ENCODE measurements at regions not wholly inside any gene's neighbourhood (a gene's known extent, or its start where the extent isn't known, plus 50 kb on each side); places are given as distances from the start of the nearest gene placed in this dataset.

DNA sequence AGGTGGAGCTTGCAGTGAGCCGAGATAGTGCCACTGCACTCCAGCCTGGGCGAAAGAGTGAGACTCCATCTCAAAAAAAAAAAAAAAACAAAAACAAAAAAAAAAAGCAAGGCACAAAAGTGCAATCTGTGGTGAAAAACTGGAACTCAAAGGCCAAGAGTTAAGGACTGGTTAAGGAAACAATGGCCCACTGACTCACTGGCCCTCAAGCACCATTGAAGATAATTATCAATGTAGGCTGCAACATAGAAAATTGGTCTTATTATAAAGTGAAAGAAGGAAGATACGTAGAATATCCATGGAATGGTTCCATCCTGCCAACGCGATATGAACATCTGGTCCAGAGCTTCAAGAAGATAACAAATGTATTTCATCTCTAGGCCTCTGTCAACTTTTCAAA is 444.2 kb downstream of the SOX9 start:
- DNase-seq (ENCODE audit: low read depth): no peak
- H3K4me3 ChIP-seq (ENCODE audit: low read depth, low read length): no peak overlapping the region
- no peak for TF ChIP-seq CTCF (IDR thresholded peaks at IDR 0.05; ENCODE audit: control insufficient read depth, extremely low read depth, insufficient read depth)

GRCh38 chr17:72565758-72566157 is 444.9 kb downstream of the SOX9 start:
- no peak overlapping the region for H3K4me3 ChIP-seq (ENCODE audit: low read depth, low read length)
- no peak for TF ChIP-seq CTCF (IDR thresholded peaks at IDR 0.05; ENCODE audit: control insufficient read depth, extremely low read depth, insufficient read depth)
- DNase-seq (ENCODE audit: low read depth): no peak

DNA sequence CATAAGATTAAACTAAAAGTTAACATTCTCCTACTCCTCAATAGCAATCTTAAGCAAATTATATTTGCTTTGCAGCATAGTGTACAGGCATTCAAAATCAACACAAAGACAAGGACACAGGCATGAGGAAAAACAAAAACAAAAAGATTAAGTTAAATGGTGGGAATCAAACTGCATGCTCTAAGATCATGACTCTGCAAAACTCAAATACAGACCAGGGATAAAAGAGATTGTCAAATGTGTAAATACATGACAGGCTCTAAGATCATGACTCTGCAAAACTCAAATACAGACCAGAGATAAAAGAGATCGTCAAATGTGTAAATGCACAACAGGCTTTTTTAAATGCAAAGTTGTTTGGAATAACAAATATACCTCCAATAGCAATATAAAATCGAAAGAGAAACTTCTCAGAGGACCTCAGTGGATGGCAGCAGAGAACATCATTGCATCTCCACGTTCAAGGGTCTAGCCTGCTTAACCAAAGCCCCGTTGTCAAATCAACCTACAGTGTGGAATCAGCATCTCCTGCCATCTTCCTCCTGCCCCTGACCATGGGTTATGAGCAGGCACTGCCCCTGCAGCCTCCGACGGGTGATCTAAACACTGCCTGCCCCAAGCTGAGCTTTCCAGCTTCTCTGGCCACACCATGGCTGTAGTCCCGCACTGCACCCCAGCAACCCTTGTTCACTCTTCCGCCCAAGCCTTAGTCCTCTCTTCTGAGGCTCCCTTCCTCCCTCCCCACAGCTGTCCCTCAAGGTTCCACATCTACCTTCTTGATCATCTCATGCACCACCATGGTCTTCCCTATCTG is 446.1 kb downstream of the SOX9 start:
- TF ChIP-seq CTCF (IDR thresholded peaks at IDR 0.05; ENCODE audit: control insufficient read depth, extremely low read depth, insufficient read depth): no peak
- H3K4me3 ChIP-seq (ENCODE audit: low read depth, low read length): no peak overlapping the region
- DNase-seq (ENCODE audit: low read depth): no peak

DNA sequence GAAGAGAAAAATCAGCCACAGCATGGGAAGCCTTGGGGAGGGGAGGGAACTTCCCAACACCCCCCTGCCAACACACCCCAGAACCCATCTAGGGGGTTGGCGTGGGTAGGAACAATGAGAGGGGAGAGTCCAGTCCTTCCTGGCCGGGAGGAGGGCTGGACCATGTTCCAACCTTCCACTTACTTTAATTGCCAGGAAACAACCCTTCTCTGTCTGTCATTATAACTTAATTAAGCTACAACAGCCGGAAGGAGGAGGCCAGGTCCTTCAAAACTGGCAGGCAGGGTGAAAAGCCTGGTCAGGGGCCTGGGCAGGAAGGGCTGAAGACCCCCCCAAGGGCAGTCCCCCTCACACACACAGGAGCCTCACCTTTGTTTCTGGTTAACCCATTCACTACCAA is 447.0 kb downstream of the SOX9 start:
- no peak for TF ChIP-seq CTCF (IDR thresholded peaks at IDR 0.05; ENCODE audit: control insufficient read depth, extremely low read depth, insufficient read depth)
- no peak overlapping the region for H3K4me3 ChIP-seq (ENCODE audit: low read depth, low read length)
- no peak for DNase-seq (ENCODE audit: low read depth)

DNA sequence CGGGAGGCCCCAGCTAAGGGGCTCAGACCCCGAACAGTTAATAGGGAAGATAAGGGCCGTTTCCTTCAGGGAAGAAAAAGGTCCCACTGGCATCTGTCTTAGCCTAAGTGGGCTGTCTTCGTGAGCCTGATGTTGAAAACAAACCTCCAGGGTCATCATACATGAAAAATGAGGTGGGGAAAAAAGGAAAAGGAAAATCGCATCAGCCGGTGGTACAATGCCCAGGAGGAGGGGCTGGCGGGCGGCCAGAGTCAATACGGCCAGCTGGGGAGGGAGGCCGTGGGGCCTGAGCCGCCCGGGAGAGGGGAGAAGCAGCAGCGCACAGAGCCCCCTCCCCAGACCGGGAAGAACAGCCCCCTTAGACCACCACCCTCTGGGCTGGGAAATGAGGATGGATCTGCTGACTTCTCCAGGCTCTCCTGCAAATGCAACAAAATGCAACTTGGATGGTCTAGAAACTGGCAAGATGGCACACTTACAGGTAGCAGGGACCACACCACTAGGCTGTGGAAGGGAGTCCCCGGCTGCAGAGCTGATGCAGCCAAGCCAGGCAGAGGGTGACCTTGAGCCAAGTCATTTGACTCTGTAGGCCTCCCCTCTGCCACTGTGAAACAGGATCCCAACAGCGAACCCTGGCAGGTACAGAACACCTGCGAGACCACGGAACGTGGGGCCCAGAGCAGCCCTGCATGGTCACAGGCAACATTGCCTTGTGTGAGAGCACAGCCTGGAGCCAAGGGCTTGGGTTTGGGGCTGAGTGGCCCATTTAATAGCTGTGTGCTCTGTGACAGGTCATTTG is 448.5 kb downstream of the SOX9 start:
- no peak for DNase-seq (ENCODE audit: low read depth)
- TF ChIP-seq CTCF (IDR thresholded peaks at IDR 0.05; ENCODE audit: control insufficient read depth, extremely low read depth, insufficient read depth): no peak
- no peak overlapping the region for H3K4me3 ChIP-seq (ENCODE audit: low read depth, low read length)

DNA sequence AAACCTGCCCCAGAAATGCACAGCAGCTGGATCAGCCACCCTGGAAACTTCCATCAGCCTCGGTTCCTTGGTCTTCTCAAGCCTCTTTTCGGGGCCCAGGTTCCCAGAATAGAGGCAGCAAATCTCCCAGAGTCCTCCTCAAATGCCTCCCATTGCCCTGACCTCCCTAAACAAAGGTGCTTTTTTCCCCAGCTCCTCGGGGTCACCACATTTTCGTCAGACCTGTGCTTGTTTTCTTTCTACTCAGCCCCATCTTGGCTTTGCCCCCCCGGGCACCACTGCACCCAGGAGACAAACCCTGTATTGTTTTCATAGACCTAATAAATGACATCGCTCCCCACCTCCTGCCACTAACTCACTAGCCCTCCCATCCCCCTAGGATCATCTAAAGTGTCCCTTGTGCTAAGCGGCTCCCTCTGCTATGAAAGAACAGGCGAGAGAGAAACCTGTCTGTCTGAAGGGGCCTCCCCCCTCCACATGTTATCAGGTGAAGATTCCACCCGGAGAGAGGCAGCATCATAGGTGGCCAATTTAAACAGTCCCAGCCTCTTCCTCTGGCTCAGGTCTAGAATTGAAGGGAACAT is 451.1 kb downstream of the SOX9 start:
- no peak for DNase-seq (ENCODE audit: low read depth)
- no peak for TF ChIP-seq CTCF (IDR thresholded peaks at IDR 0.05; ENCODE audit: control insufficient read depth, extremely low read depth, insufficient read depth)
- H3K4me3 ChIP-seq (ENCODE audit: low read depth, low read length): no peak overlapping the region

Measured in LNCaP clone FGC (cell line).